ENCODE measurements at regions not wholly inside any gene's neighbourhood (a gene's known extent, or its start where the extent isn't known, plus 50 kb on each side); places are given as distances from the start of the nearest gene placed in this dataset.

DNA sequence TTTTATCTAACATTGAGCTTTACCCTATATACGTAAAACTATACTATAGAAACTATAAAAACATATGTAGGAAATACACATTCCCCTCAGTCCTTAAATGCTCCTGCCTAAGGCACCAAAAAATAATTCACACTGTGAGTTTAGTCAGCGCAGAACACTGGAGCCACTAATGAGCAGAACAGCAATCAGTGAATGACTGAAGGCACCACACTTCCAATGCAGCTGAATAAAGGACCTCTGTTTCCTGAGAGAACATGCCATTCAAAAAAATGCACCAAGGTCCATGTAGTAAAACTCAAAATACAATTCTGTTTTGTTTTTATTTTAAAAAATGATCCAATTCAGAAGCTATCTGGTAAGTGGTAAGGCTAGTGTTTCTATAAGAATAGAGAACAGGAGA is 1280.6 kb upstream of the NRXN1 start:
- no peak overlapping the region for H3K4me3 ChIP-seq
- no peak overlapping the region for H3K27ac ChIP-seq
- H3K27me3 ChIP-seq: no peaks in the 10 kb centered on the region
- WGBS: 71% methylated on average over 2 of the region's 2 CpGs
- TF ChIP-seq CTCF (IDR thresholded peaks at IDR 0.05) (no peak), POLR2AphosphoS5 (IDR thresholded peaks at IDR 0.05) (no peak), POLR2A (IDR thresholded peaks at IDR 0.05) (no peak), EP300 (IDR thresholded peaks at IDR 0.05) (no peak)
- no peak for DNase-seq (ENCODE audit: low spot score in 2 of 2)
- H3K36me3 ChIP-seq: no peaks in the 10 kb centered on the region
- H3K9me3 ChIP-seq: no peaks in the 10 kb centered on the region
- H3K4me1 ChIP-seq: no peaks in the 10 kb centered on the region

GRCh38 chr2:52311862-52312261 is 1279.9 kb upstream of the NRXN1 start:
- Histone ChIP-seq H3K4me1 (no peaks in the 10 kb centered on the region), H3K9me3 (no peaks in the 10 kb centered on the region), H3K27ac (no peak overlapping the region), H3K4me3 (no peak overlapping the region), H3K27me3 (no peaks in the 10 kb centered on the region), H3K36me3 (no peaks in the 10 kb centered on the region)
- 48% methylated on average over 5 of the region's 5 CpGs for WGBS
- no peak for TF ChIP-seq EP300 (IDR thresholded peaks at IDR 0.05)
- no peak for TF ChIP-seq CTCF (IDR thresholded peaks at IDR 0.05)
- TF ChIP-seq POLR2AphosphoS5 (IDR thresholded peaks at IDR 0.05): no peak
- no peak for TF ChIP-seq POLR2A (IDR thresholded peaks at IDR 0.05)
- no peak for DNase-seq (ENCODE audit: low spot score in 2 of 2)

DNA sequence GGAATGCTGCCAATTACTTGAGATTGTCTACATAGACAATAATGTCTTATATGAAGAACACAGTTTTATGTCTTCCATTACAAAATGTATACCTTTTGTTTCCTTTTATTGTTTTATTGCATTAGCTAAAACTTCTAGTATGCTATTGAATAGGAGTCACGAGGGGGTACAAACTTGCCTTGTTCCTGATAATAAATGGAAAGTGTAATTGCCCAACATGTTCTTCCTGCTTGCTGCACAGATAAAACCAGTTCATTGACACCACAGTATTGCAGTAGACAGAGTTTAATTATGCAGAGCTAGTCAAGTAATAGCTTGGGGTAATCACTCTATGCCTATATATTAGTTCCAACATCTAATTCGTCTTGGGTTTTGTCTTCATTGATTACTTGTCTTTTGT is 1276.2 kb upstream of the NRXN1 start:
- Histone ChIP-seq H3K36me3 (no peaks in the 10 kb centered on the region), H3K27me3 (no peaks in the 10 kb centered on the region), H3K27ac (no peak overlapping the region), H3K4me3 (no peak overlapping the region), H3K4me1 (no peaks in the 10 kb centered on the region), H3K9me3 (no peaks in the 10 kb centered on the region)
- no peak for DNase-seq (ENCODE audit: low spot score in 2 of 2)
- 57% methylated on average over 2 of the region's 2 CpGs for WGBS
- TF ChIP-seq POLR2AphosphoS5 (IDR thresholded peaks at IDR 0.05) (no peak), POLR2A (IDR thresholded peaks at IDR 0.05) (no peak), EP300 (IDR thresholded peaks at IDR 0.05) (no peak), CTCF (IDR thresholded peaks at IDR 0.05) (no peak)

- no peaks in the 10 kb centered on the region for H3K9me3 ChIP-seq
- no peaks in the 10 kb centered on the region for H3K36me3 ChIP-seq
- H3K27ac ChIP-seq: no peak overlapping the region
- WGBS: 68% methylated on average over 1 of the region's 1 CpG
- no peak overlapping the region for H3K4me3 ChIP-seq
- H3K4me1 ChIP-seq: no peaks in the 10 kb centered on the region
- H3K27me3 ChIP-seq: no peaks in the 10 kb centered on the region
- no peak for DNase-seq (ENCODE audit: low spot score in 2 of 2)
- TF ChIP-seq POLR2A (IDR thresholded peaks at IDR 0.05) (no peak), EP300 (IDR thresholded peaks at IDR 0.05) (no peak), CTCF (IDR thresholded peaks at IDR 0.05) (no peak), POLR2AphosphoS5 (IDR thresholded peaks at IDR 0.05) (no peak)
These were observed 1262.7 kb upstream of the NRXN1 start for GRCh38 chr2:52294628-52295027.

- TF ChIP-seq EP300 (IDR thresholded peaks at IDR 0.05): no peak
- TF ChIP-seq CTCF (IDR thresholded peaks at IDR 0.05): no peak
- TF ChIP-seq POLR2A (IDR thresholded peaks at IDR 0.05): no peak
- no peak for TF ChIP-seq POLR2AphosphoS5 (IDR thresholded peaks at IDR 0.05)
- no peaks in the 10 kb centered on the region for H3K27me3 ChIP-seq
- DNase-seq (ENCODE audit: low spot score in 2 of 2): no peak
- no peak overlapping the region for H3K4me3 ChIP-seq
- no peaks in the 10 kb centered on the region for H3K4me1 ChIP-seq
- no peak overlapping the region for H3K27ac ChIP-seq
- WGBS: 73% methylated on average over 1 of the region's 1 CpG
- no peaks in the 10 kb centered on the region for H3K36me3 ChIP-seq
- no peaks in the 10 kb centered on the region for H3K9me3 ChIP-seq
These were observed 1260.9 kb upstream of the NRXN1 start for GRCh38 chr2:52292801-52293200.

Measured in suprapubic skin (tissue), 4 donors.